HG02678 (cell line): ENCODE measurements at regions not wholly inside any gene's neighbourhood (a gene's known extent, or its start where the extent isn't known, plus 50 kb on each side); places are given as distances from the start of the nearest gene placed in this dataset.
"Not testable (repeated sequence)": the region's sequence is repeated elsewhere in the genome, so short reads cannot be mapped to it uniquely, and the experiment has no call there.

ENCODE experiments used
- ATAC-seq: cut with Tn5 transposase; IDR thresholded peaks from one replicate; pipeline ENCODE4 v1.9.1; 2021; ENCODE audit warnings: mild to moderate bottlenecking, moderate library complexity; ENCODE audit not compliant: unreplicated experiment

DNA sequence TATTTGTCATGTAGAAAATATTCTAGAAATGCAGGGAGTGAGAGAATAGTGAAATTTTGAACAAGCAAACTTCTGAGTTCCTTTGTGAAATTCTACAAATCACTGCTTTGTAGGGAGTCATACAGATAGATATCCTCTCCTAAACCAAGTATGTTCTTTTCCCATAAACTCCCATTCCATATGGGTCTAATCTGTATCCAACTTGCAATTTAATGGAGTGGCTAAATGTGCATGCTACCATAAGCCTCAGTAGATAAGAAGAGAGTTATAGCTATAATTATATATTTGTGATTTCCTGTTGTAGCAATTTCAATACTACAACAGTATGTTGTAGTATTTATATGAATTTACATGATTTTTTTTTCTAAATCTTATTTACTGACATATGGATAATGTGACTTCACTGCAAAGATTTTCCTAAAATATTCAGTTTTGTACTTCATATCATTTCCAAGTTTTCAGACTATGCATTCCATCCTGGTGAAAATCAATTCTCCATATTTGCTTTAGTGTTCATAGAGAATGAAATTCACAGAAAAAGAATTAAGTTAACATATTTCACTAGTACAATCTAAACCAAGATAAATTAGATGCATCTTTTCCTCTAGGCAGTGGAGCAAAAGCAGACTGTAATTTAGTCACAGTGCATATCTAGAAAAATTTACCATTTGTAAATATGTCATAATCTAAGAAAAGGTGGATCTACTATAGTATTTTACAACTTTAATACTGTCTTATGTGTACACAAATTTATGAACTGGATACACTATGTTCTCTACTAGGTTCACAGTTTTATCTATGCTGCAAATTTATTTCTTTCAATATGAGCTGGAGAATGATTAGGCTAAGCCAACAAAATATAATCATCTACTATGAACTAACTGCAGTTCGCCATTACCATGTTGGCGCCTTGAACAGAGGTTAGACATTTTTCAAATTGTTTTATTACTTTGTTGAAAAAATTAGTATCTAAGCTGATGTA lies 372.9 kb upstream of the NDST3 start:
- ATAC-seq, result no peak

DNA sequence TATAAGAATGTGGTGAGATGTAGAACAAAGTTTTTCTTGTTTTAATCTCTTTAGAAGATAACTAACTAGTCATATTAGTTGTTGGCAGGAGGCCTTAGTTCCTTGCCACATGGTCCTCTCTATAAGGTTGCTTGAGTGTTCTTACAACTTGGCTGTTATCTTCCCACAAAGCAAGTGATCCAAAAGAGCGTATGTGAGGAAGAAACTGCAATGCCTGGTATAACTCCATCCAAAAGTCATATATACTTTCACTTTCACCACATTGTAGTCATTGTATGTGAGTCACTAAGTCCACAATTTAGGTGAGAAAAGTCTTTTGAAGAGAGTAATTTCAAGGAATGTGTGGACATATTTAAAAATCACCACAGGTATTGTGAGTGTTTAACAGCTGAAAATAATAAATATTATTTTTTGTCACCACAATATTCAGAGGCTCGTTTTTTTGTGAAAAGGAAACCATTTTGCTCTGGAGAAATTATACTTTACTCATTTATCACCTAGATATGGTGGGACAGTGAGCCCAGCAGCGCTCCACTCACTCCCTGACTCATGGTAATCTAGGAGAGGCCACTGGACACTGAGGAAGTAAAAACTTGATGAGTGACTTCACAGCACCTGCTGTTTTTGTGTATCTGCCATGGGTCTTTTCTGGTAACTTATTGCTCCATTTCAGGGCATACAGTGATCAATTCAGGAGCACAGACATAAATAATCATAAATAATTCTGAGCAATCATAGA lies 369.4 kb upstream of the NDST3 start:
- ATAC-seq, result no peak

DNA sequence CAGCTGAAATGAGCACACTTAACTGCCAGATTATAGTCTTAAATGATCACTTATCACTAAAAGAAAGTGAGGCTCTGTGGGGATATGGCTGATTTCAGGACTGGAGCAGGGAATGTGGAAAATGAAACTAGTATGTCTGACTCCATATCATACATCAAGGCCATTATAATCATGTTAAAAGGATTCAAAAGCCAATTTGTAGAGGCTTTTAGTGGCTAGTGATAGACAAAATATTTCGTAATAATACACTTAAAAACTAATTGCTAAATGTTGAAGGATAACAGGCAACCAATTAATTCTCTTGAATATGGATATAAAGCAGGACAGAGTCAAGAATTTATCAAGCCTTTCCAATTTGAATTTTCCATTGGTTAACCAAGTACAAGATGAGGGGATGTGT lies 358.1 kb upstream of the NDST3 start:
- no peak for ATAC-seq

DNA sequence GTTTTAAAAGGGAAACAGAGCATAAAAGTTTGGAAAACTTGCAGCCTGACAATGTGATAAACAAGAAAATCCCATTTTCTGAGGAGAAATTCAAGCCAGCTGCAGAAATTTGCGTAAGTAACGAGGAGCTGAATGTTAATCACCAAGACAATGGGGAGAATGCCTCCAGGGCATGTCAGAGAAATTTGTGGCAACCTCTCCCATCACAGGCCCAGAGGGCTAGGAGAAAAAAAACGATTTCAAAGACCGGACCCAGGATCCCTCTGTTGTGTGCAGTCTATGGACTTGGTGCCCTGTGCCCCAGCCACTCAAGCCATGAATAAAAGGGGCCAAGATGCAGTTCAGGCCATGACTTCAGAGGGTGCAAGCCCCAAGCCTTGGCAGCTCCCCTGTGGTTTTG lies 355.4 kb upstream of the NDST3 start:
- no peak for ATAC-seq

DNA sequence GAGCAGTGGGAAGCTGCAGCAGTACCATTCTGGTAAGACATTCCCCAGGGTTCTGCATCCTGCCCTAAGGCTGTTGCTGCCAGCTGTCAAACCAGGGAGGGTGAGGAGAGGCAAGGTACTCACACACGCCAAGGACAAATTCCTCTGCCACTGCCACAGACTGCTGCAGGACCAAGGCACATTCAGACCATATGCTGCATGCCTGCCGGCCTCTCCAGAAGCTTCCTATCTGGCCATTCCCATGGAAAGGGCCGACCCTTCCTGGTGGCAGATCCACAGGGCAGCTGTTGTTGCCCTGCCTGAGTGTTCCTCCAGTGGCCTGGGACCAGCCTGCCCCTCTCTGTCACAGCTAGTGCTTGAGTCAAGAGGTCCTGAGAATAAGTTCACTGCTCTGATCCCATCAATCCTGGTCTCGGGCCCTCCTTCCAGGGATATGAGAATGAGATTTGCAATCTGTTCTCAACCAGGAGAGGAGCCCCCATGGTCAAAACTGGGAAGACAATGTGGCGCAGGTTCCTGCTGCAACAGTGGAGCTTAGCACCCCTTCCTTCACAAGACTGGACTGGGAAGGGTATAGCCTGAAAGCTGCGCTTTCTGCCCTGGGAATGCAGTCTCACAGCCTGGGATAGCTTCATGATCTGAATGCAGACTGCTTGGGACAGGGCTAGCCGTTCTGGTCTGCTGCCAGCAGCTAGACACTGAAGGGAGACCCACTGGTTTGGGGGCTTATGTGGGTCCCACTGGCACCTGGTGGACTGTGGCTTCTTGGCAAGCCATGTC lies 342.5 kb upstream of the NDST3 start:
- no peak for ATAC-seq

DNA sequence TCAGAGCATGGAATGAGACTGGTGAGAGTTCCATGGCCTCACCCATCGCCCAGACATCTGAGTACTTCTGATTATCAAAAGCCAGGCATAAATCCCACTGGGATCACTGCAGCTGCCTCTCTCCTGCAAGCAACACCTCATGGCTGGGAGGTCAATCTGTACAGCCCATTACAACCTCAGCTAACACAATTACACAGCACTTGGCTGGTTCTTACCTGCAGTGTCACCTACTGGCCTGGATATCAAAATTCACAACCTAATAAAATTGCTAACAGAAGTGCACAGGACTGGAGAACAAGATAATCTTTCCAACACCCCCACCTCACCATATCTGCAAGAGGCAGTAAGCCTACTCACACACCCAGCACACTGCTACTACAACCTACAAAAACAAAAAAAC lies 341.7 kb upstream of the NDST3 start:
- no peak for ATAC-seq

DNA sequence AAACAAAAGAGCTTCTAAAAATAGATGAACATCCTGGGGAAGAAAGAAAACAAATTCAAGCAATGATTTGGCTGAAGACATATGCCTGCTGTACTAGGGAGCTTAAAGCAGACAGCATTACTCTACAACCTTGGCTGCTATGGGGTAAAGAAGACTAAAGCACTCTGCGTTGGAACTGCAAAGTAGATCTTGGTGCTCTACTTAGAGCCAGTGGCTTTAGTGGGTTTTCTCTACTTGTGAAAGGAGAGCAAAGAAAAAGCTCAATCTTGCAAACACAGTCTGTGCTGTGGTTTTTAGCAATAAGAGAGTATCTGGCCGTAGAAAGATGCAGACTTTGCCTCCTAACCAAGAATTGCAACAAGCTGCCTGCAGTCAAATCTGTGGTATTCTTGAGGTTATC lies 334.7 kb upstream of the NDST3 start:
- no peak for ATAC-seq

DNA sequence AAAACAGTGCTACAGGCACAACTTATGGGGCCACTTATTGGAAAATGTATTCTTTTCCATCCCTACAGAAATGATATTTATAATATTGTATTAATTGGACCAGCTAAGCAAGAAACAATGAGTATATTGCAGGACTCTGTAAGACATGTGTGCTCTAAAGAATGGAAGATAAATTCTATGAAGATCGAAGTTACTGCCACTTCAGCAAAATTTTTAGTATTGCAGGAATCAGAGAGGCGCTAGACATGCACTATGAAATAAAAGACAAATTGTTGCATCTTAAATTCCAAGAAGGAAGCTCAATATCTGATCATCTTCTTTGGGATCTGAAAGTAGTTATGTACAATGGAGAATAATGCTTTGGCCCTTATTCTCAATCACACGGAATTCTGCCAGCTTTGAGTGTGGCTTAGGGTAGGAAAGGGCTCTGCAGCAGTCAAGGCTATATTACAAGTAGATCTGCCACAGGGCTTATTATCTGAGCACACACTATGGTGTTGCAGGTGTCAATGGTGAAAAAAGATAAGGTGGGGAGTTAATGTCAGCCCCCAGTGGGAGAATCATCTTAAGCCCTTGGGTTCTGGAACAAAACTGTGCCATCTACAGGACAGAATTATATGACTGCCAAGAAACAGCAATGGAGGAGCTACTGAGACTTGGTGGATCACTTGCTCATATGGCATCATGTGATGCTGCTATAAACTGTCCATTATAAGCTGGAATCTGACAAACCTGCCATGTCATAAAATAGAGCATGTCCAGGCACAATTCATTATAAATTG lies 334.0 kb upstream of the NDST3 start:
- ATAC-seq, result no peak

DNA sequence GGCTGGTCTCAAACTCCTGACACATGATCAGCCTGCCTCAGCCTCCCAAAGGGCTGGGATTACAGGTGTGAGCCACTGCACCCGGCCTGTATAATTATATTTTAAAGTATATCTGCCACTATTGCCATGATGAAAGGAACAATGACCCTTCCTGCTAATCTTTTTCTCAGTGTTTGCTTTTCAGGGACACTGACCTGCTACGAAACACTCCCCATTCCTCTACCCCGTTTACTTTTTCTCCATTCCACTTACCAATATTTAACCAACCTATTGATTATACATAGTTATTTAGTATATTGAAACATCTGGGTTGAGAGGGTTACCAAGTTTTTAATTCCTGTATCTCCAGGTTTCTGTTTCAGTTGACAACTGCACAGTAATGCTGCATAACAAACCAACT lies 331.9 kb upstream of the NDST3 start:
- no peak for ATAC-seq

DNA sequence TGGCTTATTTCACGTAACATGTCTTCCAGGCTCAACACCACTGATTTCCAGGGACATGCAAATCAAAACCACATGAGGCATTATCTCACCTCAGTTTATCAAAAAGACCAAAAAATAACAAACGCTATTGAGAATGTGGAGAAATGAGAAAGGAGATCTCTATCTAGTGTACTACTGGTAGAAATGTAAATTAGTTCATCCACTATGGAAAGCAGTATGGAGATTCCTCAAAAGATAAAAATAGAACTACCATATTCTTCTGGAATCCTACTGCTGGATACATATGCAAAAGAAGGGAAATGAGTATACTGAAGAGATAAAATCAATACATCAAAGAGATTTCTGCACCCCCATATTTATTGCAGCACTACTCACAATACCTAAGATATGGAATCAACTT lies 329.6 kb upstream of the NDST3 start:
- ATAC-seq, result no peak

DNA sequence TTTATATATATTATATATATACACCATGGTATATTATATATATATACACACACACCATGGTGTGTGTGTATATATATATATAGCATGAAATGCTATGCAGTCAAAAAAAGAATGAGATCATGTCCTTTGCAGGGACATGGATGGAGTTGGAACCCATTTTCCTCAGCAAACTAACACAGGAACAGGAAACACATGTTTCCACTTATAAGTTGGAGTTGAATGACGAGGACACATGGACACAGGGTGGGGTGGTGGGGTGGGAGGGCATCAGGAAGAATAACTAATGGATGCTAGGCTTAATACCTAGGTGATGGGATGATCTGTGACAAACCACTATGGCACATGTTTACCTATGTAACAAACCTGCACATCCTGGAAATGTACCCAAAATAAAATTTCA lies 293.6 kb upstream of the NDST3 start:
- ATAC-seq, result no peak

DNA sequence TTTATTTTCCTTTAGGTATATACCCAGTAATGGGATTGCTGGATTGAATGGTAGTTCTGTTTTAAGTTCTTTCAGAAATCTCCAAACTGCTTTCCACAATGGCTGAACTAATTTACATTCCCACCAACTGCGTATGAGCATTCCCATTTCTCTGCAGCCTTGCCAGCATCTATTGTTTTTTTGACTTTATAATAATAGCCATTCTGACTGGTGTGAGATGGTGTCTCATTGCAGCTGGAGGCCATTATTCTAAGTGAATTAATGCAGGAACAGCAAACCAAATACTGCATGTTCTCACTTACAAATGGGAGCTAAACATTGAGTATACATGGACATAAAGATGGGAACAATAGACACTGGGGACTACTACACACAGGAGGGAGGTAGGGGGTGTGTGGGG lies 288.9 kb upstream of the NDST3 start:
- ATAC-seq, result not testable (repeated sequence)

DNA sequence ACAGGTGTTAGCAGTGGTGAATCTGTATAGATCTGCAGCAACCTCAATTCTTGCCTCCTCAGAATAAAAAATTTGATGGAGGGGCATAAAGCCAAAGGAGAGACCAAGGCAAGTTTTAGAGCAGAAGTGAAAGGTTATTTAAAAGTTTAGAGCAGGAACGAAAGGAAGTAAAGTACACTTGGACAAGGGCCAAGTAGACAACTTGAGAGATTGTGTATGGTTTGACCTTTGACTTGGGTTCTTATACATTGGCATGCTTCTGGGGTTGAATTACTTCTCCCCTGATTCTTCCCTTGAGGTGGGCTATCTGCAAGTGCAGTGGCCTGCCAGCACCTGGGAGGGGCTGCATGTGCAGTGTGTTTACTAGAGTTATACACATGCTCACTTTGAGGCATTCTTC lies 278.8 kb upstream of the NDST3 start:
- no peak for ATAC-seq

DNA sequence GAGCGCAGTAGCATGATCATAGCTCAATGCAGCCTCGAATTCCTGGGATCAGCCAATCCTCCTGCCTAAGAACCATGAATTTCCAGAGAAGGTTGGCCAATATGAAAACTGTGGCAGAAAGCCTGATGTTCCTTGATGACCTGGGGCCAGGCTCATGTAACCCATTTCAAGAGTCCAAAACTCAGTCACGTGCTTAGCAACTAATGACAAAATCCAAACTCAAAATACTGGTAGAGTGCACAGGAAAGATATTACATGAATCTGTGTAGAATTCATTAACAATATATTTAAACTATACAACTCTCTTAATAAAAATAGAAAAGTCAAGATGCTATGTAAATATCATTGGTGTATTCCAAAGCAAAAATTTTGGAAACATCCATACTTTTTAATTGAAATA lies 265.7 kb upstream of the NDST3 start:
- no peak for ATAC-seq

DNA sequence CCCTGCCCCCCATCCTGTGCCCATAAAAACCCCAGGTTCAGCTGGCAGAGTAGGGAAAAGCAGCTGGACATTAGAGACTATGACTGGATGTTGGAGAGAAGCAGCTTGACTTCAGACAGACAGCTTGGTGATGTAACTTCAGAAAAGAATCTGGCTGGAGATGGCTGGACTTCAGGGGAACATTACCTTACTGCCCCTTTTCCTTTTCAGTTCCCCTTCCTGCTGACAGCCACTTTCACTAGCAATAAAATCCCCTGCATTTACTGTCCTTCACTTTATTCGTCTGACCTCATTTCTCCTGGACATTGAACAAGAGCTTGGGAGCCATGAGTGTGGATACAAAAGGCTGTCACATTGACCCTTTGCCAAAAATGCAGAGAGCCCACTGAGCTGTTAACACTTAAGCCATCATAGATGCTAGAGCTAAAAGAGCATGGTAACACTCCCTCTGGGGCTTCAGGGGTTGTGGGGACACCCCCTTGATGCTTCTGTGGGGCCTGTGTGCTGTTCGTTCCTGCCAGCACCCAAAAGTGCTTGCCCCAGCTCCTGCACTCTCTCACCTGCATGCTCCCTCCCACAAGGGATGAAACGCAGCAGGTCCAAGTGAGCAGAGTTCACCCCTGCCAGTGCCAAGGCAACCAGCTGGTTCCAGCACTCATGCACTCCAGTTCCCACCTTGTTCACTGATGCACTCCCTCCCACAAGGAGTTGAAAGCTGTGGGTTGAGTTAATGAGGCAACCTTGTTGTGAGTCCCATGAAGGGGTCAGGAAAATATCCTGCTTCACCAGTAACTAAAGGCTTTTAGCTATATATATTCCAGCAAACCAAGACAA lies 263.8 kb upstream of the NDST3 start:
- ATAC-seq, result no peak

DNA sequence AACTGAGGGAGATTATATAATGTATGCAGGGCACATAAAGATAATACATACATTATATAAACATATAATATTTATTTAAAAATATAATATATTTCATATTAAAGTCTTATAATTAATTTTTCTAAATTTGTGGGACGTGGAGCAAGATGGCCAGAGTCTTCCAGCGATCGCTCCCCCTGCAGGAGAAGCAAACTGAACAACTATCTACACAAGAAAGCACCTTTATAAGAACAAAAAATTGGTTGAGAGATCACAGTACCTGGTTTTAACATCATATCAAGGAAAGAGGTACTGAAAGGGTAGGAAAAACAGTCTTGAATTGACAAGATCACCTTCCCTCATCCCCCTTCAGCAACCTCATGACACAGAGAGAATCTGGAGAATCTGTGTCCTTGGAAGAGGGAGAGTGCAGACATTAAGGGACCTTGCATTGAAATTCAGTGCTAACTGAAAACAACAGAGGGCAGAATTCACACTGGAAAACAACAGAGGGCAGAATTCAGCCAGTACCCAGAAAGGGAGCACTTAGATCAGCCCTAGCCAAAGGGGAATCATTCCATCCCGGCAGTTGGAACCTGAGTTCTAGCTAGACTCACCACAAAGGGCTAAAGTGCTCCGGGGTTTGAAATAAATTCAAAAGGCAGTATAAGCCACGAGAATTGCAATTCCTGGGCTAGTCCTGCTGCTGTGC lies 262.5 kb upstream of the NDST3 start:
- ATAC-seq, result no peak

DNA sequence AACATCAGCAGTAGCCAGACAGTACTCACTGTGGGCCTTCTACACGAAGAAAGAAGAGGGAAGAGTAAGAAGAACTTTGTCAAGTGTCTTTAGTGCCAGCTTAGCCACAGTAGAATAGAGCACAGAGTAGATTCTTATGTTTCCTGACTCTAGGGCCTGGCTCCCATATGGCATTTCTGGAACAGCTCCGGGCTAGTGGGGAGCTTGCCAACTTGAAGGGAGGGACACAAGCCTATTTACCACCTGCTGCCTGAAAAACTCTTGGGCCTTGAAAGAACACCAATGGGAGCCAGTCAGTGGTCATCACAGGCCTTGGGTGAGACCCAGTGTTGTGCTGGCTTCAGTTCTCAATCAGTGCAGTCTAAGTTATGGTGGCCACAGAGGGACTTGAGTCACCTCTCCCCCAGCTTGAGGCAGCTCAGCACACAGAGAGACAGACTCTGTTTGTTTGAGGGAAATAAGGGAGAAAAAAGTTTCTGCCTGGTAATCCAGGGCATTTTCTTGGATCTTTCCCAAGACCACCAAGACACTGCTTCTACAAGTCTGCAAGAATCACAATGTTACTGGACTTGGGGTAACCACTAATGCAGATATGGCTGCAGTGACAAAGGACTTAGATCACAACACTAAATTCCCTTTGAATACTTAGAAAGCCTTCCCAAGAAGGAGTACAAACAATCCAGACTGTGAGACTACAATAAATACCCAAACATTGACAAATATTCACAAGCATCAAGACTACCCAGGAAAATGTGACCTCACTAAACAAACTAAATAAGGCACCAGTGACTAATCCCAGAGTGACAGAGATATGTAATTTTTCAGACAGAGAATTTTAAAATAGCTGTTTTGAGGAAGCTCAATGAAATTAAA lies 261.0 kb upstream of the NDST3 start:
- ATAC-seq, result no peak

DNA sequence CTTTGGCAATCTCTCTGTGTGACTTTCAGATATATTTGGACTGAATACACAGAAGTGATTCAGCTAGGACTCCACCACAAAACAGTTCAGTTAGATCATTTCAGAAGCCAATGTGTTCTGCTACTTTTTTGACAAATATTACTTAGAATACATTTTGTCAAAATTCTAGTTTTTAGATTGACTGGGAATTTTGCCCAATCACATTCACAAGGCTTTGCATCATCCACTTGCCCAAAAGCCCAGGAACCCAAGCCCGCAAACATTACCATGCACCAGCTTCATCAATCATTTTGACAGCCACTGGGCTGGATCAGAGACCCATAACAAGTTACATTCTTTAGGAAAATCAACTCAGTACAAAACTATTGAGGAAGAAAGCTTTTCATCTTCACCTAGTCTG lies 256.6 kb upstream of the NDST3 start:
- ATAC-seq, result no peak
